Activated B cell treated with CpG ODN at 0.5 μM for 24 hours (primary cell): ENCODE measurements at regions not wholly inside any gene's neighbourhood (a gene's known extent, or its start where the extent isn't known, plus 50 kb on each side); places are given as distances from the start of the nearest gene placed in this dataset.

ENCODE experiments used
- ATAC-seq: fragments of 200-7000 bp; cut with Tn5 transposase; one replicate; pipeline ENCODE4 v1.10.0; 2021; ENCODE audit warnings: low read depth, mild to moderate bottlenecking, moderate library complexity
- CTCF ChIA-PET: fragments of 350-600 bp; sonication (Branson Sonifier 250); formaldehyde crosslinking; loops from one replicate; lab custom pipeline; 2021; ENCODE audit warnings: antibody characterized with exemption; lab: Charles Lee
- POLR2A ChIA-PET: fragments of 350-600 bp; sonication (Branson Sonifier 250); formaldehyde crosslinking; loops from one replicate; lab custom pipeline; 2021; ENCODE audit warnings: antibody characterized with exemption; lab: Charles Lee
- DNase-seq: peaks from one replicate; pipeline ENCODE4 v3.0.0; 2022
- H3K27ac Mint-ChIP-seq: one replicate; pipeline ENCODE4 v1.8.0; 2020; ENCODE audit warnings: mixed read lengths
- H3K27me3 Mint-ChIP-seq: one replicate; pipeline ENCODE4 v1.8.0; 2021; ENCODE audit warnings: mixed read lengths
- H3K36me3 Mint-ChIP-seq: one replicate; pipeline ENCODE4 v1.8.0; 2021; ENCODE audit warnings: low read depth, mixed read lengths
- H3K4me1 Mint-ChIP-seq: one replicate; pipeline ENCODE4 v1.8.0; 2021; ENCODE audit warnings: mixed read lengths
- H3K4me3 Mint-ChIP-seq: one replicate; pipeline ENCODE4 v1.8.0; 2020; ENCODE audit warnings: mild to moderate bottlenecking, mixed read lengths
- H3K9me3 Mint-ChIP-seq: one replicate; pipeline ENCODE4 v1.8.0; 2020; ENCODE audit warnings: mixed read lengths
- intact Hi-C: fragments of 100-400 bp; cut with micrococcal nuclease; formaldehyde crosslinking; loops from one replicate; pipeline ENCODE4 v1.15.1; 2024
- TF ChIP-seq, protein P1 (sequence below): fragments of 200-600 bp; IDR thresholded peaks from one replicate; pipeline ENCODE4 v1.8.0; 2022; ENCODE audit warnings: antibody characterized with exemption, mild to moderate bottlenecking

DNA sequence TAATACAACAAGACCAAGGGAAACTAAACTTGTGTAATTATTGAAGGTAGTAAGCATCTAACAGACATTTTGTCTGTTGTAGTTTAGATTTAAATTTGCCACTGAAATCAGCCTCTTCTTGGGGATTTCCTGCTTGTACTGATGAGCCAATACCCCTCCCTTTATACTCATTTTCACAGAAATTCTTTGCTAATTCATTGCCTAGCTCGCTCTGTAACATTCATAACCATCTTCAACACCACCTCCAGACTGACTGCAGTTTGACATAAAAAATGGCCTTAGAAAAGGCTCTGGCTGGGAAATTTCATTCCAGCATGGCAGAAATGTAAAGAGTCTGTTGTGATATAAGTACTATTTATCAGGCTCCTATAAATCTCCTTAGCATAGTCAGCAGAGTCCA lies 109.7 kb upstream of the FLRT2 start:
- intact Hi-C loops, result no loop called here
- TF ChIP-seq, protein P1, sequence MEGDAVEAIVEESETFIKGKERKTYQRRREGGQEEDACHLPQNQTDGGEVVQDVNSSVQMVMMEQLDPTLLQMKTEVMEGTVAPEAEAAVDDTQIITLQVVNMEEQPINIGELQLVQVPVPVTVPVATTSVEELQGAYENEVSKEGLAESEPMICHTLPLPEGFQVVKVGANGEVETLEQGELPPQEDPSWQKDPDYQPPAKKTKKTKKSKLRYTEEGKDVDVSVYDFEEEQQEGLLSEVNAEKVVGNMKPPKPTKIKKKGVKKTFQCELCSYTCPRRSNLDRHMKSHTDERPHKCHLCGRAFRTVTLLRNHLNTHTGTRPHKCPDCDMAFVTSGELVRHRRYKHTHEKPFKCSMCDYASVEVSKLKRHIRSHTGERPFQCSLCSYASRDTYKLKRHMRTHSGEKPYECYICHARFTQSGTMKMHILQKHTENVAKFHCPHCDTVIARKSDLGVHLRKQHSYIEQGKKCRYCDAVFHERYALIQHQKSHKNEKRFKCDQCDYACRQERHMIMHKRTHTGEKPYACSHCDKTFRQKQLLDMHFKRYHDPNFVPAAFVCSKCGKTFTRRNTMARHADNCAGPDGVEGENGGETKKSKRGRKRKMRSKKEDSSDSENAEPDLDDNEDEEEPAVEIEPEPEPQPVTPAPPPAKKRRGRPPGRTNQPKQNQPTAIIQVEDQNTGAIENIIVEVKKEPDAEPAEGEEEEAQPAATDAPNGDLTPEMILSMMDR, result no peak
- Mint-ChIP-seq H3K27me3 (no peaks in the 10 kb centered on the region), H3K36me3 (no peaks in the 10 kb centered on the region), H3K27ac (no peak overlapping the region), H3K4me3 (no peak overlapping the region), H3K4me1 (no peaks in the 10 kb centered on the region), H3K9me3 (peaks cover 2% of the 10 kb centered on the region)
- no peak for ATAC-seq
- ChIA-PET CTCF (no interaction called here), POLR2A (no interaction called here)
- no peak for DNase-seq

DNA sequence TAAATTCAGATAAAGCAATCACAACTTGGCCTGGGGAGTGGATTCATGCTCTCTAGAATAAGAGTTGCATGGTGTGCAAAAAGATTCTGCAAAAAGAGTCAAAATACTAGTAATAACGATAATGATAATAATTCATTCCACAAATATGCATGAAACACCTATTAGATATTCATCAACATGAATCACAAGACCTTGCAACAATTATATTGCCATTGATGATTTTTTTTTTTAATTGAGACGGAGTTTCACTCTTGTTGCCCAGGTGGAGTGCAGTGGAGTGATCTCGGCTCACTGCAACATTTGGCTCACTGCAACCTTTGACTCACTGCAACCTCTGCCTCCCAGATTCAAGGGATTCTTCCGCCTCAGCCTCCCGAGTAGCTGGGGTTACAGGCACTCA lies 109.2 kb upstream of the FLRT2 start:
- no peak for ATAC-seq
- DNase-seq, result no peak
- Mint-ChIP-seq H3K36me3 (no peaks in the 10 kb centered on the region), H3K4me1 (no peaks in the 10 kb centered on the region), H3K27me3 (no peaks in the 10 kb centered on the region), H3K9me3 (peaks cover 2% of the 10 kb centered on the region), H3K4me3 (no peak overlapping the region), H3K27ac (no peak overlapping the region)
- ChIA-PET CTCF (no interaction called here), POLR2A (no interaction called here)
- TF ChIP-seq, protein P1, result no peak
- intact Hi-C loops, result no loop called here

DNA sequence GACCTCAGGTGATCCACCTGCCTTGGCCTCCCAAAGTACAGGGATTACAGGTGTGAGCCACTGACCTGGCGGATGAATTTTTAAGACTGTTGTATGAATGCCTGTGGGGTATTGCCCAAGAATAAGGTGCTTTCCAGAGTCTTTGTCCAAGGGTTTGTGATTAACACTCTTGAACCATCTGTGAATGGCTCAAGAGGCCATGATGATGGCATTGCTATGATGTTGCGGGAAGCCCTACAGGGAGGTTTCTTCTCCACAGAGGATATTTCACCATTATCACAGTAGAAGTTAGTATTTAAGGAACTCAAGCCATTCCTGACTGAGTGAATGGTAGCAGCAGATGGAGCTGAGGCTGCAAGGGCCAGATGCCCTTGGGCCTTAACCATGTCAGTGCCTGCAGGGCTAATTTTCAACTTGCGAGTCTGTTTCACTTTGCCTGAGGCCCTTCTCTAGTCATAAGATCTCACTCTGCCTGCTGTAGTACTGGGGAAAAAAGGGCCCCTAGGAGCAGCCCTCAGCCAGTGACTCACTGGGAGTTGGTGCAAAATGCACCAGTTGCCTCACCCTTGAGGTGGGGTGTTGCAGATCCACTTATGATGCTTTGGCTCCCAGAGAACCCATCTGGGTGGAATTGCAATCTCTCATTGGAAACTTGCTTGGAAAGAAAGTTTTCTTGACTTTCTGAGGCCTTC lies 108.6 kb upstream of the FLRT2 start:
- CTCF ChIA-PET, result no interaction called here
- Mint-ChIP-seq H3K27ac (no peak overlapping the region), H3K4me1 (no peaks in the 10 kb centered on the region), H3K4me3 (no peak overlapping the region), H3K36me3 (no peaks in the 10 kb centered on the region), H3K27me3 (no peaks in the 10 kb centered on the region), H3K9me3 (peaks cover 4% of the 10 kb centered on the region)
- POLR2A ChIA-PET, result no interaction called here
- intact Hi-C loops, result no loop called here
- ATAC-seq (no peak), DNase-seq (no peak)
- TF ChIP-seq, protein P1, result no peak

DNA sequence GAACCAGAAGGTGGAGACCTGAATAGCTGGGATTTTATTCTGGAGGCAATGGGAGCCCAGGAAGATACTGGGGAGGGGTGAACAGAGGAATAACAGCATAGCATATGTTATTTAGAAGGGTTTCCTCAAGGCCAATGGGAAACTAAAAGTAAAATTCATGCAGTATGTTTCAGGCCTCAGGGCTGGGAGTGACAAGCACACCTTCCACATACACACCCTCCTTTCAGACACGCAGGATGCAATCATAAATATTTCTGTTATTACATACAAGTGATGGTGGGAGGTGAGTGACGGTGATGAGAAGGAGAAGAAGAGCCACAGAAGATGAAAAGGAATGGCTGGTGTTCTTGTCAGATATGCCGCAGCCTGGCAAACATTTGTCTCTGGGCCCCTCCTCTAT lies 106.1 kb upstream of the FLRT2 start:
- Mint-ChIP-seq H3K9me3 (peaks cover 4% of the 10 kb centered on the region), H3K4me3 (no peak overlapping the region), H3K27me3 (no peaks in the 10 kb centered on the region), H3K4me1 (no peaks in the 10 kb centered on the region), H3K36me3 (no peaks in the 10 kb centered on the region), H3K27ac (no peak overlapping the region)
- intact Hi-C loops, result no loop called here
- ChIA-PET POLR2A (no interaction called here), CTCF (no interaction called here)
- DNase-seq (no peak), ATAC-seq (no peak)
- TF ChIP-seq, protein P1, result no peak

DNA sequence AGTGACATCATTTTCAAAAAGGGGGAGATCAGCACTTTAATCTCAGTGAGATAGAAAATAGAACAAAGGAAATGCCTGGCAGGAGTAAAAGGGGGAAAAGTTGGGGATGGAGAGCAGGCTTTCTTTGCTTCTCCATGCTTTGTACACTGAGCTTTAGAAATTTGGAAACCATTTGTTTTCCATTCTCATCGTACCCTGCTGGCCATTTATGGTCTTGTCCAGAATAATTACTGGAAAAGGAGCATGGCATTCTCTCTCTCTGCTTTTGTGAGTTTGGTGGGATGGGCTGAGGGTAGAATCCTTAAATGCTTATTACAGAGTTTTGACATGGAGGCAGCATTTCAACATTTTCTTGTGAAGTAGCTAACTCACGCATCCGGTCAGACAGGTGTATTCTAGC lies 104.4 kb upstream of the FLRT2 start:
- Mint-ChIP-seq H3K27ac (no peak overlapping the region), H3K36me3 (no peaks in the 10 kb centered on the region), H3K4me3 (no peak overlapping the region), H3K4me1 (no peaks in the 10 kb centered on the region), H3K27me3 (no peaks in the 10 kb centered on the region), H3K9me3 (peaks cover 4% of the 10 kb centered on the region)
- TF ChIP-seq, protein P1, result no peak
- no peak for DNase-seq
- POLR2A ChIA-PET, result no interaction called here
- CTCF ChIA-PET, result no interaction called here
- intact Hi-C loops, result no loop called here
- ATAC-seq, result no peak
